ENCODE measurements at regions not wholly inside any gene's neighbourhood (a gene's known extent, or its start where the extent isn't known, plus 50 kb on each side); places are given as distances from the start of the nearest gene placed in this dataset.

DNA sequence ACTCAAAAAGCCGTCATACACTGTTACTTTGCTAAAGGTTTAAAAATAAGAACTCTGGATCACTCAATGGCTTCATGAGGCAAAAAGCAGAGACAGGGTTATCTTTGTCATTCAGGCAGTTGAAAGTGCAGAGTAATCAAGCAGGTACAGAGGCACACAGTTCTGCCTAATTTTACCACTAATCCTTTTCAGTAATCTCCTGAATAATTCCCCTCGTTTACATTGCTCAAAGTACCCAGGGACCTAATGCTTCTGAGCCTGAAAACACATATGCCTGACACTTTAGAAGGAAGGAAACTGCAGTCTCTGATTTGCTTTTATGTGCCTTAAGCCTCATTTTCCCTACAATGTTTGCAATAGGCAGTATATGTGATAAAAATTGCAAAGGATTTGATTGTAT, 71.4 kb upstream of the TRAM1L1 start:
- TF ChIP-seq, protein P1, sequence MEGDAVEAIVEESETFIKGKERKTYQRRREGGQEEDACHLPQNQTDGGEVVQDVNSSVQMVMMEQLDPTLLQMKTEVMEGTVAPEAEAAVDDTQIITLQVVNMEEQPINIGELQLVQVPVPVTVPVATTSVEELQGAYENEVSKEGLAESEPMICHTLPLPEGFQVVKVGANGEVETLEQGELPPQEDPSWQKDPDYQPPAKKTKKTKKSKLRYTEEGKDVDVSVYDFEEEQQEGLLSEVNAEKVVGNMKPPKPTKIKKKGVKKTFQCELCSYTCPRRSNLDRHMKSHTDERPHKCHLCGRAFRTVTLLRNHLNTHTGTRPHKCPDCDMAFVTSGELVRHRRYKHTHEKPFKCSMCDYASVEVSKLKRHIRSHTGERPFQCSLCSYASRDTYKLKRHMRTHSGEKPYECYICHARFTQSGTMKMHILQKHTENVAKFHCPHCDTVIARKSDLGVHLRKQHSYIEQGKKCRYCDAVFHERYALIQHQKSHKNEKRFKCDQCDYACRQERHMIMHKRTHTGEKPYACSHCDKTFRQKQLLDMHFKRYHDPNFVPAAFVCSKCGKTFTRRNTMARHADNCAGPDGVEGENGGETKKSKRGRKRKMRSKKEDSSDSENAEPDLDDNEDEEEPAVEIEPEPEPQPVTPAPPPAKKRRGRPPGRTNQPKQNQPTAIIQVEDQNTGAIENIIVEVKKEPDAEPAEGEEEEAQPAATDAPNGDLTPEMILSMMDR (IDR thresholded peaks at IDR 0.05): no peak
- TF ChIP-seq POLR2A (IDR thresholded peaks at IDR 0.05): no peak
